GM19238 (cell line): ENCODE measurements at regions not wholly inside any gene's neighbourhood (a gene's known extent, or its start where the extent isn't known, plus 50 kb on each side); places are given as distances from the start of the nearest gene placed in this dataset.

Experiments
- DNase-seq: peaks from one replicate; pipeline ENCODE4 v3.0.0; 2011; ENCODE audit warnings: low spot score; ENCODE audit not compliant: insufficient read length

DNA sequence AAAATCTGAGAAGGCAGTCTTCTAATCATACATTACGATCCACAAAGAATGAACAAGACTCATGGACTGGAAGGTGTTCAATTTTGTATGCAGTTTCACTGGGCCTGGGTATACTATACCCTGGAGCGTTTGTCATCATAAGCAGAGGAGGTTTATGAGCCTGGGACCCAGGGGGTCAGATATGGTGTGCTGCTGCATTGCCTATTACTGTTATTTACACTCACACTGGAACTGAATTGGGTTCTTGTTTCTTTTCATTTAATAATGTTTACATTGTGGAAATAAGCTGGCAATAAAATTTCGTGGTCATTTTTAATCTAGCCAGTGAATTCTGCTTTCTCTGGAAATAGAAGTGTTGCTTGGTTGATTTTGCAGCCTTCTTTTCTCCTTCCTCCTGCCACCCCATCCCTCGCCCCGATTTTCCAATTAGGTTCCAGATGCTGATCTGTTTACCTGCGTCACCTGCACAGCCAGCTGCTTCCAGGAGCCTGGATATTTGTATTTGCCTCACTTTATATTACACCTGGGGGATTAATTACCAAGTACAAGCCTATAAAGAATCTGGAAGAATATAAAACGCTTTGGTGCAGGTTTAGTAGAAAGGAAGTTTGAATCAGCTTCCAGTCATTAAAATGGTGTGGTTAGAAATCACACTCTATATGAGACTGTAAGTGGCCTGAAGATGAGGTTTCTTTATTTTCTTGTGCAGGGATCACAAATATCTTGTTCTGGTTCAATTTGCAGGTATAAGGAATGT, 234.4 kb downstream of the SOCS6 start:
- no peak for DNase-seq

DNA sequence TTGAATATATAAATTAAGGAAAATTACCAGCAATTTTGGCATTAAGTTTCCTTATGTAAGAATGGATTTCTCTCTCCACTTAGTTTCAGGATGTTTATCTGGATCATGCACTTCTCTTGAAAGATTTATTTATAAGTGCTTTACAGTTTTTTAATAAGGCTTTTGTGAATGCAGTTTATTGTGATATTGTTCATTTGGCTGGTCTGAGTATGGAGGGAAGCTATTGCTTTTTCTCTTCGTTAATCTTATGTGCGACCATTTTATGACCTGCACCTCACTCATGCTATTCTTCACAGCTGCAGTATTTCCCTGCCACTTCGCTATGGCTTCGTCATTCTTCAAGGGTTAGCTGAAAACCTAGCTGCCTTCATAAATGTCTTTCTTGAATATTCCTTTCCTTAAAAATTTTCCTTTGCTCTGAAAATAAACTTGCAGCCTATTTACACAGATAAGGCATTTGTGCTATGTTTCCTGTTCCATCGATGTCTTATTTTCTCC, 233.4 kb downstream of the SOCS6 start:
- no peak for DNase-seq

GRCh38 chr18:70520867-70521266, 232.0 kb downstream of the SOCS6 start:
- DNase-seq: no peak

DNA sequence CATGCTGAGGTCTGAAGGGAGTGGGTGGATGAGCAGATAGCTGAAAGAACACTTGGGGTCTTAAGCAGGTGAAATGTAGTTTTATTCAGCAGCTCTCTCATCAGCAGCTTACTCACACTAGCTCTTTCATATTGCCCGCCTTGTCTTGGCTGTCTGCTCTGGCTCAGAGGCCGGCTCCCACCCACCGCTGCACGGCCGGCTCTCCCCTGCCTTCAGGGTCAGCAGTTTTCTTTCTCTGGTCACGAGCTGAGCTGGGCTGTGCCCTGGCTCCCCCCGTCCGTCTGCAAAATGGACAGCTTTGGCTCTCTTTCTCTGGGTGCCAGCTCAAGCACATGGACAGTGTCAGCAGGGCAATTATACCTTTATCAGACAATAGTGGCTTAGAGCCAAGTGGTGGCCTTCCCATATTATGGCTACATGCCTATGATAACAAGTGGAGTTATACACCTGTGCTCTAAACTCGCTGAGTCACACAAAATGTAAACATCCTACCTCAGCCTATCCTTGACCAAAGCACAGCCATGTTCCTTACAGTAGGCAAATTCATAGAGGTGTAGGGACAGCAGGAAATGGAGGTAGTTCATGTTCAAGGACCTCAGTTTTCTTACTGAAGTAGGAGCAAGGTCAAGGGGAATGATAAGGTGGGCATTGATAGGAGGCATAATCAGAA, 224.8 kb downstream of the SOCS6 start:
- DNase-seq: no peak

GRCh38 chr18:70507970-70508369, 219.1 kb downstream of the SOCS6 start:
- DNase-seq: no peak

- no peak for DNase-seq
Measured at GRCh38 chr18:70506511-70506910, 217.7 kb downstream of the SOCS6 start.

DNA sequence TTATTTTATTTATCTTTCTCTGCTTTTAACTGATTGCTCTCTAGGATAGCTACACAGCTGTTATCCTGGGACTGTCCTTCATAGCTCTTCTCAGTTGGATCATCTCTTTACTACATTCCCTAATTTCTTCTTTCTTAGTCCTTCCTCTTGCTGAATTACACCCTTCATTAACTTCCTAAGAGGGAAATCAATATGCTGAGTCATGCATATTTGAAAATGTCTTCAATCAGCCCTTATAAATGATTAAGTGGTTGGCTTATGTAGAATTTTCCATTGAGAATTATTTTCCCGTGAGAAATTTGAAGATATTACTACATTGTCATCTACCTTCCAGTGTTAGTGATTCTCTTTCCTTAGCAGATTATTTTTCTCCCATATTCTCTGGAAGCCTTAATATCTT, 214.2 kb downstream of the SOCS6 start:
- DNase-seq: no peak

DNA sequence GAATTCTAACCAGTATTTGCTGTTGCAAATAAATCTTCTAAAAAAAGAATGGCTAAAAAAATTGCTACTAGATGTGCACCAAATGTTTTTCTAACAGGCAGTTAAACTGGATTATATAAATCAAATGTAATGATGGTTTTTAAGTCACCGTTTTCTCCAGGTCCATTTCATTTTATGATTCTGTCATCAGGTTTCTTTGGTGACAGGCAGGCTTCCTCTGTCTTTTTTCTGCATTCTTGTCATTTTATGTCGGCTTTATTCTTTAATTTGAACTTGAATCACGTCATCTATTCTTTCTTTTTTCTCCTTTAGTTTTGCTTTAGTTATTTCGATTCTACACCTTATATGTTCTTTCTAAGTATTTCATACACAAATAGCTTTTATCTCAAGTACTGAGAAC, 212.5 kb downstream of the SOCS6 start:
- DNase-seq: no peak

DNA sequence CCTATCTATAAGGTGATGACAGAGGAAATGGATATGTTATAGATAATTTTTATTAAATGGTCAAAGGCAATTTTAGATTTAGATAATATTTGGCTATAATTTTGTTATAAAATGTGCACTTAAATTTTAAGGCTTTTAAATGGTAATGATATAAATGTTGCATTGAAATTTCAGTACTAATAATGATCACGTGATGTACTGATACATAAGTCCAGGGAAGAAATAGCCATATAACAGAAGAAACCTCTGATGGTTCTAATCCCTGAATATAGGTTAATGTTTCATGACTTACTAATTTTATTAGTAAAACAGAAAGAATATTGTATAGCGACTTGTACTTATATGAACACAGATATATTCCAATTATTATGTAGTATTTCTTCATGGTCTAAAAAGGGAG, 211.9 kb downstream of the SOCS6 start:
- no peak for DNase-seq

- DNase-seq: no peak
Measured at GRCh38 chr18:70499218-70499691, 210.4 kb downstream of the SOCS6 start.

DNA sequence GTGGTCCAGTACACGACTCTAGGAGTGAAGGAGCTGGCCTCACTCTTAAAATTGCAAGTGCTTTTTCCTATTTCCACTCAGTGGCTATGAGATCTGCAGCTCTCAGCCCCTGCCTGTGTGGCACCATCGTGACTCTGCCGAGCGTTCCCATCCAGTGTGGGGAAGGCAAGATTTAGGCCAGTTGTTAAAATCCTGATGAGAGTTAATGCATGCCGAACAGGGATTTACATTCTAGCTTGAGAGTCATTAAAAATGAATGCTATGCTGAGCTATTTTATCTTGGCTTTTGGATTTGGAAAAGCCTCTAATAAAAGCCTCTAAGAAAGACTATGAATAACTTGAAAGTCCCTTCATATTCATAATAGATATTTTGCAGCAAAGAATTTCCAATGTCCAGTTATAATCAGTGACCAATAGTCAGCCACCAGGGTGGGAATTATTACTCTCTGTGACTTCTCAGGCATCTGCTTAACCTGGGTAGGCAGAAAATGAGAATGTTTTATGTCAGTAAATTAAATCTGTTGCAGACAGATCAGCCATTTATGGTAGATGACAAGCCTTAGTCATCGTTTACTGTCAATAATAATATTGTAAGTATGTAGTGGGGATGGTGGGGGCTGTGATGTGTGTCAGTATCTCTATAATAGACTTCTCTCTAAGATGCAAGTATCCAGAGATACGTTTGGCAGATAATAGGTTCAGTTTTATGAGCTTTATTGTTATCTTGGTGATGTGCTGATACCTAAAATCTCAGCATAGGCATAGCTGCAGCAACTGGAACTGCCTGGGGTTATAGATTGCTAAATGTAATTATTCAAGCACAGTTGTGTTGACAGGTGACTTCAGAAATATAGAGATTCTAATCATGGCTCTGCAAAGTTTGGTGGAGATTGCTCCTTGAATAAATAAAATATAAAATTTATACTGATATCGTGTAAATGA, 207.8 kb downstream of the SOCS6 start:
- no peak for DNase-seq

DNA sequence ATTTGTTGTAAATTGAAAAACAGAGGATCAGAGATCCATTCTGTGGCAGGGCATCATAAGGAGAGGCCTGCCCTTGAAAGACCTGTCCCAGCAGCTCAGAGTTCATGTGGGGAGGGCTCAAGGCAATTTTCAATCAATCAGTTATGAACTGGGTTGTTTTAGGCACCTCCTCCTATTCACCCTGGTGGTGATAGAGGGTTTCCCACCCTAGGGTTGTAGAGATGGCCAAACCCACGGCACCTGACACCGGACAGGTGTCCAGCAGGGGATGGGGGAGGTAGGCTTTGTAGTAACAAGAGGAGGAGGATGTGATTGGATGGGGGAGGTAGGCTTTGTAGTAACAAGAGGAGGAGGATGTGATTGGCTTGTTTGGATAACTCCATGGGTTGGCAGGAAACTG, 205.7 kb downstream of the SOCS6 start:
- DNase-seq: no peak

DNA sequence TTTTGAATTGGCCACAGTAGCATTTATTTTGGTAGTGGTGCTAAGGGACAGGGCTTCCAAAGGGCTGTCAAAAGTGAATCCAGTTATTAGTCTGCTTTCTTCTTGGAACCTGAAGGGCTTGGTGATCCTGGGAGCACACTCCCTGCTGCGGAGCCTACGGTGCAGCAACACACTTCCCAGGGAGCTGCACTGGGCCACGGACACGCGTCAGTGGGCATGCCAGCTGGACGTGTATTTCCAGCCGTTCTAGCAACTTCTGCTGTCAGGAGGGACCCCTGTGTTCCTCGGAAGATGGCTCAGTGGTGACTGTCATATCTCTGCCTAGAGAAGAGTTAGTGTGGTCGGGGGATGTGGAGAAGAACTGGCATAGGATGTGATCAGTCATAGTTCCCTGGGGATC, 204.6 kb downstream of the SOCS6 start:
- DNase-seq: no peak

- peak; percentile 22 for DNase-seq
Measured at GRCh38 chr18:70491734-70492348, 203.0 kb downstream of the SOCS6 start.

- DNase-seq: no peak
Measured at GRCh38 chr18:70489986-70490933, 201.4 kb downstream of the SOCS6 start.

DNA sequence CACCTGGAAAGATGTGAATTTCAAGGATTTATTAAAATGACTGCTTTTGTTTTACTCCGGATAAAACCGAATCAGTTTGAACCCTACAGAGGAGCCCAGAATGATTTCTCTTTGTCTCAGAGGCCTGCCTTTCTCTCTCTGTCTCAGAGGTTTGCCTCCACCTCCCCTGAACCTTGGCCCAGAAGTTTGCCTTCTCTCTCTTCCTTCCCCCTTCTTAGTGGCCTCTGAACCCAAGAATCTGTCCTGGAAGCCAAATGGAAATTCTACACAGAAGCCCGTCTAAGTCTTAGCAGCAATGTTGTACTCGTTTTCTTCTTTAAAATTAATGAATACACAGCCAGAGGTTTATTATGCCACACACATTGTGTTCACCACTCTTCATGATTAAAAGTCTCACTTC, 200.7 kb downstream of the SOCS6 start:
- no peak for DNase-seq

DNA sequence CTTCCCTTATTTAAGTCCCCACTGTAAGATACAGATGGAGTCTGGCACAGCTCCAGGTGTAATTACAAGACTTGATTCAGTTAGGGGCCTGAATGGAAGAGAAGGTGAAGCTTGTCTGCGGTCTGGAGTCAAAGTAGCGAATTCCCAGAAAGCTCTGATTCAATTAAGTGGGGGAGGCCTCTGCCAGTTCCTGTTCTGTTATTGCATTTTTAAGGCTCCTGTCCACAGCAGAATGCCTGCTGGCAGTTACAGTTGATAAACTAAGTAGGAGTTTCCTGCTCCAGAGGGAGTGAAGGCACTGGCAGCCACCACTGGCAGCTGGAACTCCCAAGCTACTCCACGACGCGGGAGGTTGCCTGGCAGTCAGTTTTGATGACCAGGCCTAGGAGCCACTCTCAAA, 181.1 kb downstream of the SOCS6 start:
- no peak for DNase-seq

- no peak for DNase-seq
Measured at GRCh38 chr18:70468861-70469547, 180.2 kb downstream of the SOCS6 start.

- DNase-seq: peak; percentile 13
Measured at GRCh38 chr18:70464343-70465114, 175.7 kb downstream of the SOCS6 start.
